SK-N-SH (cell line): ENCODE measurements at regions not wholly inside any gene's neighbourhood (a gene's known extent, or its start where the extent isn't known, plus 50 kb on each side); places are given as distances from the start of the nearest gene placed in this dataset.

Source experiments
- CTCF ChIA-PET: fragments of 300-600, 350-600 bp; formaldehyde crosslinking; extraction: SDS; loops from one replicate; lab custom pipeline; 2021; lab: Yijun Ruan, JAX
- POLR2A ChIA-PET: fragments of 350-600 bp; sonication (Branson Sonifier 250); formaldehyde crosslinking; extraction: SDS; loops from one replicate; lab custom pipeline; 2020; ENCODE audit warnings: antibody characterized with exemption, inconsistent platforms; lab: Yijun Ruan, JAX
- DNase-seq: peaks from one replicate; pipeline ENCODE4 v3.0.0; 2012
- H2AFZ ChIP-seq: fragments of 200-600 bp; sonication (generic); 2 replicates; pipeline ENCODE4 v1.8.1; 2016; ENCODE audit warnings: antibody characterized with exemption, mild to moderate bottlenecking, low read depth
- H3F3A ChIP-seq: fragments of 200-600 bp; sonication (generic); replicated peaks from 2 replicates; pipeline ENCODE3; 2016; ENCODE audit warnings: antibody characterized with exemption, mild to moderate bottlenecking; ENCODE audit not compliant: insufficient read depth
- H3K27ac ChIP-seq, 2 experiments: fragments of 200-500 bp in 1 of 2; fragments of 200-600 bp in 1 of 2; sonication (Bioruptor generic) in 1 of 2; sonication (generic), shearing (Covaris generic) in 1 of 2; 2 replicates each; pipeline versions ENCODE4 v1.5.1 to v1.6.1; 2014 to 2016; ENCODE audit warnings: low read depth in 2 of 2, inconsistent platforms in 1 of 2, low read length in 1 of 2, mild to moderate bottlenecking in 1 of 2, mixed read lengths in 1 of 2
- H3K27me3 ChIP-seq: fragments of 200-600 bp; sonication (generic), shearing (Covaris generic); 2 replicates; pipeline ENCODE4 v1.6.1; 2016; ENCODE audit warnings: mixed run types; ENCODE audit not compliant: insufficient read depth
- H3K36me3 ChIP-seq, 2 experiments: fragments of 200-500 bp in 1 of 2; fragments of 200-600 bp in 1 of 2; sonication (Bioruptor generic) in 1 of 2; sonication (generic) in 1 of 2; replicated peaks in 1 of 2; 2 replicates each; pipeline versions ENCODE3 to v1.5.1; 2014 to 2016; ENCODE audit warnings: low read length in 1 of 2, mild to moderate bottlenecking in 1 of 2; ENCODE audit not compliant: insufficient read depth in 2 of 2, control insufficient read depth in 1 of 2
- H3K4me1 ChIP-seq, 2 experiments: fragments of 200-500 bp in 1 of 2; fragments of 200-600 bp in 1 of 2; sonication (Bioruptor generic) in 1 of 2; sonication (generic), shearing (Covaris generic) in 1 of 2; 2 replicates each; pipeline versions ENCODE4 v1.5.1 to v1.6.1; 2014 to 2016; ENCODE audit warnings: low read depth in 1 of 2, low read length in 1 of 2, mixed run types in 1 of 2; ENCODE audit not compliant: insufficient read depth in 2 of 2, control insufficient read depth in 1 of 2
- H3K4me2 ChIP-seq: fragments of 200-600 bp; sonication (generic), shearing (Covaris generic); 2 replicates; pipeline ENCODE4 v1.6.1; 2017; ENCODE audit warnings: mixed run types
- H3K4me3 ChIP-seq, 2 experiments: fragments of 200-500 bp in 1 of 2; fragments of 200-600 bp in 1 of 2; sonication (Bioruptor generic) in 1 of 2; sonication (generic), shearing (Covaris generic) in 1 of 2; 2 replicates each; pipeline versions ENCODE4 v1.5.1 to v1.8.1; 2014 to 2016; ENCODE audit warnings: low read depth in 2 of 2, inconsistent platforms in 1 of 2, low read length in 1 of 2, mild to moderate bottlenecking in 1 of 2, mixed read lengths in 1 of 2, moderate library complexity in 1 of 2
- H3K79me2 ChIP-seq: fragments of 200-600 bp; sonication (generic); 2 replicates; pipeline ENCODE4 v1.8.1; 2017; ENCODE audit warnings: mild to moderate bottlenecking; ENCODE audit not compliant: insufficient read depth
- H3K9ac ChIP-seq: fragments of 200-600 bp; sonication (generic); 2 replicates; pipeline ENCODE4 v1.6.1; 2017; ENCODE audit warnings: mixed run types
- H3K9me2 ChIP-seq: fragments of 200-600 bp; sonication (generic); 2 replicates; pipeline ENCODE4 v1.6.1; 2017; ENCODE audit warnings: mixed run types
- H3K9me3 ChIP-seq: fragments of 200-600 bp; sonication (generic); 2 replicates; pipeline ENCODE4 v1.6.1; 2017; ENCODE audit warnings: mixed run types, mild to moderate bottlenecking, moderate library complexity
- H4K20me1 ChIP-seq: fragments of 200-600 bp; sonication (generic); 2 replicates; pipeline ENCODE4 v1.6.1; 2017; ENCODE audit warnings: mild to moderate bottlenecking, mixed run types; ENCODE audit not compliant: insufficient read depth
- ELF1 ChIP-seq: IDR thresholded peaks from 2 replicates; pipeline ENCODE4 v1.4.0; 2012
- EP300 ChIP-seq, 2 experiments: IDR thresholded peaks; 2 replicates each; pipeline versions ENCODE4 v1.4.0 to v1.6.1; 2012; ENCODE audit warnings: borderline replicate concordance in 1 of 2, low read depth in 1 of 2, low read length in 1 of 2
- EZH2phosphoT487 ChIP-seq: fragments of 200-600 bp; sonication (generic); IDR thresholded peaks from 2 replicates; pipeline ENCODE4 v1.6.1; 2017; ENCODE audit warnings: low read depth, mixed run types, mild to moderate bottlenecking, antibody characterized with exemption, moderate library complexity, borderline replicate concordance
- FOSL2 ChIP-seq: IDR thresholded peaks from 2 replicates; pipeline ENCODE4 v1.4.0; 2012; ENCODE audit warnings: low read depth, mild to moderate bottlenecking, moderate library complexity, borderline replicate concordance
- FOXJ3 ChIP-seq: sonication (generic); formaldehyde crosslinking; IDR thresholded peaks from 2 replicates; pipeline ENCODE4 v1.5.1; 2020; ENCODE audit warnings: mild to moderate bottlenecking, missing genetic modification reagents
- FOXM1 ChIP-seq: IDR thresholded peaks from 2 replicates; pipeline ENCODE4 v1.4.0; 2012; ENCODE audit warnings: low read depth, mild to moderate bottlenecking
- GABPA ChIP-seq: IDR thresholded peaks from 2 replicates; pipeline ENCODE4 v1.4.0; 2012; ENCODE audit warnings: low read depth, mild to moderate bottlenecking
- GATA2 ChIP-seq: sonication (generic); formaldehyde crosslinking; IDR thresholded peaks from 2 replicates; pipeline ENCODE4 v1.5.0; 2020; ENCODE audit warnings: mild to moderate bottlenecking, missing genetic modification reagents
- IRF3 ChIP-seq: fragments of 150-350 bp; IDR thresholded peaks from 2 replicates; pipeline ENCODE4 v1.6.1; 2016; ENCODE audit warnings: mild to moderate bottlenecking, low read depth, low read length
- MXI1 ChIP-seq: IDR thresholded peaks from 2 replicates; pipeline ENCODE4 v1.6.1; 2012; ENCODE audit warnings: mild to moderate bottlenecking, low read depth, low read length, improper control_type of control experiment
- NRF1 ChIP-seq: IDR thresholded peaks from 2 replicates; pipeline ENCODE4 v1.6.1; 2012; ENCODE audit warnings: low read depth, mild to moderate bottlenecking, low read length
- RAD21 ChIP-seq: IDR thresholded peaks from 2 replicates; pipeline ENCODE4 v1.6.1; 2012; ENCODE audit warnings: mild to moderate bottlenecking, low read length
- REST ChIP-seq: IDR thresholded peaks from 2 replicates; pipeline ENCODE4 v1.6.1; 2012; ENCODE audit warnings: mild to moderate bottlenecking, low read depth, low read length, moderate library complexity
- RFX5 ChIP-seq: IDR thresholded peaks from 2 replicates; pipeline ENCODE4 v1.6.1; 2012; ENCODE audit warnings: mild to moderate bottlenecking, improper control_type of control experiment, low read length
- RXRA ChIP-seq: IDR thresholded peaks from 2 replicates; pipeline ENCODE4 v1.4.0; 2012; ENCODE audit warnings: low read depth, mild to moderate bottlenecking, borderline replicate concordance
- SIN3A ChIP-seq: IDR thresholded peaks from 2 replicates; pipeline ENCODE4 v1.6.1; 2012; ENCODE audit warnings: low read depth, mild to moderate bottlenecking, low read length, moderate library complexity, borderline replicate concordance
- TAF1 ChIP-seq: IDR thresholded peaks from 2 replicates; pipeline ENCODE4 v1.6.1; 2012; ENCODE audit warnings: low read depth, mild to moderate bottlenecking, low read length, moderate library complexity, borderline replicate concordance
- TCF12 ChIP-seq: IDR thresholded peaks from 2 replicates; pipeline ENCODE4 v1.4.0; 2012
- TEAD4 ChIP-seq: IDR thresholded peaks from 2 replicates; pipeline ENCODE4 v1.4.0; 2012; ENCODE audit warnings: mild to moderate bottlenecking, borderline replicate concordance; ENCODE audit not compliant: insufficient read depth
- USF2 ChIP-seq: fragments of 150-350 bp; IDR thresholded peaks from 2 replicates; pipeline ENCODE4 v1.6.1; 2017; ENCODE audit warnings: antibody characterized with exemption, low read length, low read depth, borderline replicate concordance
- WGBS: methylation state at CpG from one replicate; pipeline ENCODE4 v1.1.6; 2017; ENCODE audit warnings: low lambda C conversion rate; 5-methylcytosine and 5-hydroxymethylcytosine counted together
- TF ChIP-seq, protein P1 (sequence below): IDR thresholded peaks from 2 replicates; pipeline ENCODE4; 2012
- TF ChIP-seq, protein P2 (sequence below): IDR thresholded peaks from 2 replicates; pipeline ENCODE4 v1.4.0; 2012; ENCODE audit warnings: low read depth, borderline replicate concordance

DNA sequence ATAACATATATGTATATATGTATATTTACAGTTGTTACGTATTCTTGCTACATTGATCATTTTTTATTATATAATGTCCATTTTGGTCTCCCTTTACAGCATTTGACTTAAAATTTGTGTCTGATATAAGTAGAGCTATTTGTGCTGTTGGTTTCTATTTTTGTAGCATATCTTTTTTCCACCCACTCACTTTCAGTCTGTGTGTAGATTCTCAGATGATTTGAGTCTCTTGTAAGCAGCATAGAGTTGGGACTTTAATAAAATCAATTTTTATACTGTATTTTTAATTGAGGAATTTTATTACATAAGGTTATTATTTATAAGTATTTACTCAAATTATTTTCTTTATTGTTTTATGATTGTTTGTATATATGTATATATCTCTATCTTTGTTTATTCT is 1293.7 kb downstream of the TMEM121 start:
- Histone ChIP-seq H3F3A (no peaks in the 10 kb centered on the region), H4K20me1 (no peaks in the 10 kb centered on the region), H3K27ac (no peak overlapping the region), H3K4me3 (no peak overlapping the region), H3K36me3 (no peaks in the 10 kb centered on the region), H3K9me2 (no peaks in the 10 kb centered on the region)
- DNase-seq = no peak
- TF ChIP-seq FOXJ3 (CRISPR knock-in tag) (no peak), GATA2 (CRISPR knock-in tag) (no peak), TCF12 (no peak), TEAD4 (no peak), RFX5 (no peak), REST (no peak)
- TF ChIP-seq, protein P1, sequence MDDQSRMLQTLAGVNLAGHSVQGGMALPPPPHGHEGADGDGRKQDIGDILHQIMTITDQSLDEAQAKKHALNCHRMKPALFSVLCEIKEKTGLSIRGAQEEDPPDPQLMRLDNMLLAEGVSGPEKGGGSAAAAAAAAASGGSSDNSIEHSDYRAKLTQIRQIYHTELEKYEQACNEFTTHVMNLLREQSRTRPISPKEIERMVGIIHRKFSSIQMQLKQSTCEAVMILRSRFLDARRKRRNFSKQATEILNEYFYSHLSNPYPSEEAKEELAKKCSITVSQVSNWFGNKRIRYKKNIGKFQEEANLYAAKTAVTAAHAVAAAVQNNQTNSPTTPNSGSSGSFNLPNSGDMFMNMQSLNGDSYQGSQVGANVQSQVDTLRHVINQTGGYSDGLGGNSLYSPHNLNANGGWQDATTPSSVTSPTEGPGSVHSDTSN = no peak
- TF ChIP-seq, all 33 proteins: peak for 0
- peaks cover 32% of the 10 kb centered on the region; the same call in 1 of the 2 replicates for H3K27me3 ChIP-seq
- no peak overlapping the region for H3K4me2 ChIP-seq
- H3K9ac ChIP-seq = no peak overlapping the region
- no peaks in the 10 kb centered on the region for H3K79me2 ChIP-seq
- no peak overlapping the region for H2AFZ ChIP-seq
- POLR2A ChIA-PET = no interaction called here
- WGBS = 69% methylated on average over 1 of the region's 1 CpG
- H3K9me3 ChIP-seq = no peaks in the 10 kb centered on the region
- H3K4me1 ChIP-seq = no peaks in the 10 kb centered on the region
- CTCF ChIA-PET = interaction anchor here (4.3 kb wide), 1 partner anchor 11 kb away, joined by 18 read pairs; no protein-coding TSS in a partner anchor

DNA sequence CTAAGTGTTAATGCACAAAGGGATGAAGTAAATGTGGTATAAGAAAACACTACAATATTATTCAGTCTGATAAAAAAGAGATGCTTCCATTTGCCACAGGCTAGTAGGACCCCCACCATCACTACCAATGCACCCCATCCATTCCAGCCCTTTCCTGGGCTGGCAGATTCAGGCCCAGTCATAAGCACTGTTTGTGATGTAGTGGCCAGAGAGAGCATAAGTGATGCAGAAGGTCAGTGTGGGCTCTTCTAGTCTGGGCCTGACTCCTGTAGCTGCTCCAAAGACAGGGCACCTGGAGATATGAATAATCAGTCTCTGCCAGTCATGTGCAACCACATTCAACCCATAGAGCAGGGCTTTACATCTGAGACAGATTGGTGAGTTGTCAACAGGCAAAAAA is 1294.7 kb downstream of the TMEM121 start:
- CTCF ChIA-PET = interaction anchor here (1.4 to 4.3 kb wide), 3 partner anchors 10 to 52 kb away, joined by 3 to 18 read pairs (median 5); no protein-coding TSS in a partner anchor
- TF ChIP-seq USF2 = no peak
- no peak for TF ChIP-seq RAD21
- TF ChIP-seq NRF1 = no peak
- no peak for TF ChIP-seq IRF3
- no peak for TF ChIP-seq FOXM1
- no peak for TF ChIP-seq TAF1
- TF ChIP-seq EP300 (IDR thresholded peaks at IDR 0.05; ENCODE audit: borderline replicate concordance in 1 of 2, low read depth in 1 of 2, low read length in 1 of 2) = no peak
- TF ChIP-seq, protein P2, sequence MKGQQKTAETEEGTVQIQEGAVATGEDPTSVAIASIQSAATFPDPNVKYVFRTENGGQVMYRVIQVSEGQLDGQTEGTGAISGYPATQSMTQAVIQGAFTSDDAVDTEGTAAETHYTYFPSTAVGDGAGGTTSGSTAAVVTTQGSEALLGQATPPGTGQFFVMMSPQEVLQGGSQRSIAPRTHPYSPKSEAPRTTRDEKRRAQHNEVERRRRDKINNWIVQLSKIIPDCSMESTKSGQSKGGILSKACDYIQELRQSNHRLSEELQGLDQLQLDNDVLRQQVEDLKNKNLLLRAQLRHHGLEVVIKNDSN = no peak
- no peak for TF ChIP-seq FOSL2
- TF ChIP-seq RFX5 = no peak
- TF ChIP-seq GABPA = no peak
- TF ChIP-seq RXRA = no peak
- no peak for TF ChIP-seq MXI1
- TF ChIP-seq EZH2phosphoT487 = no peak
- no peak for TF ChIP-seq SIN3A
- TF ChIP-seq ELF1 = no peak

More for the DNA sequence above, 1294.7 kb downstream of the TMEM121 start:
- Histone ChIP-seq H3K9ac (no peak overlapping the region), H3K27me3 (peaks cover 34% of the 10 kb centered on the region; the same call in 1 of the 2 replicates), H4K20me1 (no peaks in the 10 kb centered on the region), H3F3A (no peaks in the 10 kb centered on the region), H3K4me1 (no peaks in the 10 kb centered on the region), H2AFZ (no peak overlapping the region), H3K36me3 (no peaks in the 10 kb centered on the region), H3K79me2 (no peaks in the 10 kb centered on the region), H3K9me2 (no peaks in the 10 kb centered on the region), H3K4me2 (no peak overlapping the region), H3K27ac (no peak overlapping the region), H3K4me3 (no peak overlapping the region), H3K9me3 (no peaks in the 10 kb centered on the region)
- POLR2A ChIA-PET = no interaction called here
- no peak for DNase-seq
